GM18861 (cell line): ENCODE measurements at regions not wholly inside any gene's neighbourhood (a gene's known extent, or its start where the extent isn't known, plus 50 kb on each side); places are given as distances from the start of the nearest gene placed in this dataset.

Experiments used
- ATAC-seq: cut with Tn5 transposase; IDR thresholded peaks from one replicate; pipeline ENCODE4 v1.9.1; 2021; ENCODE audit not compliant: unreplicated experiment

- no peak for ATAC-seq
Measured at GRCh38 chr16:11494433-11494832, 92.3 kb downstream of the LITAF start.

- no peak for ATAC-seq
Measured at GRCh38 chr16:11495066-11495407, 91.7 kb downstream of the LITAF start.
